ENCODE measurements at regions not wholly inside any gene's neighbourhood (a gene's known extent, or its start where the extent isn't known, plus 50 kb on each side); places are given as distances from the start of the nearest gene placed in this dataset.

DNA sequence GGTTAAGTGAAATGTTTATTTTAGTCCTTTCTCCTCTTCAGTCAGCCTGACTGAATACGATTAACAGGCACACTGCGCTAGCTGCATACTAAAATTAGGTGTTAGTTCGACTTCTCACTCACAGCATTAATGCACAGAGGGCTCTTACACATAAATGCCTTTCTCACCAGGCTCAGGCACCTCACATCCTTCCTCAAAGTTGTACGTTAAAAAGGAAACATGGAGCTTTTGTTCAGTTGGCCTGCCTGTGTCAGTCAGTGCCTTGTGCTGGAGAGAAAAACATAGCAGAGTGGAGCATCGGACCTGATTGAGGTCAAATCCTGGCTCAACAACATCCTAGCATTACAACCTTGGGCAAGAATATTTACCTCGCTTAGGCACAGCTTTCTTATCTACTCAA, 236.0 kb upstream of the ZNF462 start:
- TF ChIP-seq, protein P1, sequence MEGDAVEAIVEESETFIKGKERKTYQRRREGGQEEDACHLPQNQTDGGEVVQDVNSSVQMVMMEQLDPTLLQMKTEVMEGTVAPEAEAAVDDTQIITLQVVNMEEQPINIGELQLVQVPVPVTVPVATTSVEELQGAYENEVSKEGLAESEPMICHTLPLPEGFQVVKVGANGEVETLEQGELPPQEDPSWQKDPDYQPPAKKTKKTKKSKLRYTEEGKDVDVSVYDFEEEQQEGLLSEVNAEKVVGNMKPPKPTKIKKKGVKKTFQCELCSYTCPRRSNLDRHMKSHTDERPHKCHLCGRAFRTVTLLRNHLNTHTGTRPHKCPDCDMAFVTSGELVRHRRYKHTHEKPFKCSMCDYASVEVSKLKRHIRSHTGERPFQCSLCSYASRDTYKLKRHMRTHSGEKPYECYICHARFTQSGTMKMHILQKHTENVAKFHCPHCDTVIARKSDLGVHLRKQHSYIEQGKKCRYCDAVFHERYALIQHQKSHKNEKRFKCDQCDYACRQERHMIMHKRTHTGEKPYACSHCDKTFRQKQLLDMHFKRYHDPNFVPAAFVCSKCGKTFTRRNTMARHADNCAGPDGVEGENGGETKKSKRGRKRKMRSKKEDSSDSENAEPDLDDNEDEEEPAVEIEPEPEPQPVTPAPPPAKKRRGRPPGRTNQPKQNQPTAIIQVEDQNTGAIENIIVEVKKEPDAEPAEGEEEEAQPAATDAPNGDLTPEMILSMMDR (IDR thresholded peaks at IDR 0.05): no peak
- no peak for TF ChIP-seq POLR2A (IDR thresholded peaks at IDR 0.05)

All from Peyer's patch (tissue), 4 donors.